GM12873 (cell line): ENCODE measurements at regions not wholly inside any gene's neighbourhood (a gene's known extent, or its start where the extent isn't known, plus 50 kb on each side); places are given as distances from the start of the nearest gene placed in this dataset.

Experiments used
- TF ChIP-seq, protein P1 (sequence below): IDR thresholded peaks from 2 replicates; pipeline ENCODE4 v1.5.1; 2012; ENCODE audit warnings: low read depth, mild to moderate bottlenecking, moderate library complexity, low read length, control low read depth; ENCODE audit not compliant: insufficient read depth; ENCODE audit errors: missing control alignments

DNA sequence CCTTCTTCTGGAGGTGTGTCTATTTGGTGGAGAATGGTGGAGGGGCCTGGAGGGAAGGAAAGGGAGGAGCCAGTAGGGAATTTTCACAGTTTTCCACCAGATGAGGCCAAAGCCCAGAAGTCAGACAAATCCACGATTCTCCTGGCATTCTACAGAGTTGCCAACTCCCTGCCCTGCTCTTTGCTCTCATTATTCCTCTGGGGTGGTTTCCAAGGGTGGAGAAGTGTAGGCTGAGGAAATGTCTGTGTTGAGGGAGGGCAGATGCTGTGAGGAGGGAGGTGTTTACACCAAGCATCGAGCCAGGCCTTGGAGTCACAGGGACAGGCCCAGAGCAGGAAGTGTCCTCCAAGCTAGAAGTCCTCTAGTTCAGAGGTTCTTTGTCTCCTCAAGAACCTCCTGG is 124.1 kb upstream of the LGALSL start:
- TF ChIP-seq, protein P1, sequence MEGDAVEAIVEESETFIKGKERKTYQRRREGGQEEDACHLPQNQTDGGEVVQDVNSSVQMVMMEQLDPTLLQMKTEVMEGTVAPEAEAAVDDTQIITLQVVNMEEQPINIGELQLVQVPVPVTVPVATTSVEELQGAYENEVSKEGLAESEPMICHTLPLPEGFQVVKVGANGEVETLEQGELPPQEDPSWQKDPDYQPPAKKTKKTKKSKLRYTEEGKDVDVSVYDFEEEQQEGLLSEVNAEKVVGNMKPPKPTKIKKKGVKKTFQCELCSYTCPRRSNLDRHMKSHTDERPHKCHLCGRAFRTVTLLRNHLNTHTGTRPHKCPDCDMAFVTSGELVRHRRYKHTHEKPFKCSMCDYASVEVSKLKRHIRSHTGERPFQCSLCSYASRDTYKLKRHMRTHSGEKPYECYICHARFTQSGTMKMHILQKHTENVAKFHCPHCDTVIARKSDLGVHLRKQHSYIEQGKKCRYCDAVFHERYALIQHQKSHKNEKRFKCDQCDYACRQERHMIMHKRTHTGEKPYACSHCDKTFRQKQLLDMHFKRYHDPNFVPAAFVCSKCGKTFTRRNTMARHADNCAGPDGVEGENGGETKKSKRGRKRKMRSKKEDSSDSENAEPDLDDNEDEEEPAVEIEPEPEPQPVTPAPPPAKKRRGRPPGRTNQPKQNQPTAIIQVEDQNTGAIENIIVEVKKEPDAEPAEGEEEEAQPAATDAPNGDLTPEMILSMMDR, result no peak

DNA sequence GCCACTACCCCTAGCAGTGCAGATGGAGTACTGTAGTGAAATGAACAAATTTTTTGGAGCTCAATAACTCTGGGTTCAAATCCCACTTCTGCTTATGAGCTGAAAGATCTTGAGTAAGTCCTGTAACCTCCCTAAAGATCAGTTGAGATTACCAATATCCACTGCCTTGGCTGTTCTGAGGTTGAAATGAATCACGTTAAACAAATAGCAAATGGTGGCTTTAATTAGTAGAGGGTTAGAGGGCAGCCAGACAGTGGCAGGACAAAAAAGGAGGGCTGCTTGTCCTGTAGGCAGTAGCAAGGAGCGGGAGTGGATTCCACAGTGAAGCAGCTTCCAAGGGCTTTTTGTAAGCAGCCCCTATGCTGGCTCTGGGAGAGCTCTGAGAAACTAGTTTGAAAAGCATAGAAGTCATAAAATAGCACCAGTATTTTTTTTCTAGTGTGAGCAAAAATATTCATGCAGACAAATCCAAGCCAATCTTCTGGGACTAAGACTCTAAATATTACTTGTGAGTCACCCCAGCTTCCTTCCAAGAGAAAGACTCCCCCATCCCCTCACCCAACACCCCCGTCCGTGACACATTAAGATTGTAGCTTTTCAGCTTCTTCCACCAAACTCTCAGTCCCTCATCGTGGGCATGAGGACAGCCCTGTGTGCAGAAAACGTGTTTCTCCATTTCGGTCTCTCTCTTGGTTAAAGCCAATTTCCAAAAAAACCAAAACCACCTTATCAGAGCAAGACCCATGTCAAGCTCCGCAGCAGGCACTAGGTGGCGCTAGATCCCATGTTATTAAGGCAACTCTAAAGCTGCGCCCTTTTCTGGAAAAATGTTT is 123.5 kb upstream of the LGALSL start:
- TF ChIP-seq, protein P1, result peak; percentile 92

DNA sequence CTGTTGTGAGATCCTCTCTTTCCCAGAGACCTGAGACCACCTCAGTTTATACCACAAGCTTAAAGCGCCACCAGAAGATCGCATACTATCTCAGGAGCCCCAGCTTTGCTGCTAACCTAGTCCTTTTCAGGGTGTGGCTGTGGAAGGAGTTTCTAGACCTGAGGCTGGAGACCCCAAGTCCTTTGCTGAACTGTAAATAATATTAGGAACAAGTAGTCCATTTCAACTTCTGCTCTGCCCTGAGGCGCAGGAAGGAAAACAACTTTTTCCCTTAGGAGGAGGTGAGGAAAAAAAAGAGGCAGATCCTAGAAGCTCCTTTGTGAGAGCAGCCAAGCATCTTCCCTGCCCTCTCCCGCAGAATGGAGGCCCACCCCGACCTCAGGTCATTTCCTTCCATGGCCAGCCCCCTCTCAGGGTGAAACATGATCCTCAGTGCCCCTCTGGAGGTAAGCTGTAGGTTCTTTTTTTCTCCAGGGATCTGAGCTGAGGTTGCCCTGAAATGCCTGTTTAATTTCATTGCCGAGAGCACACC is 122.8 kb upstream of the LGALSL start:
- TF ChIP-seq, protein P1, result no peak

DNA sequence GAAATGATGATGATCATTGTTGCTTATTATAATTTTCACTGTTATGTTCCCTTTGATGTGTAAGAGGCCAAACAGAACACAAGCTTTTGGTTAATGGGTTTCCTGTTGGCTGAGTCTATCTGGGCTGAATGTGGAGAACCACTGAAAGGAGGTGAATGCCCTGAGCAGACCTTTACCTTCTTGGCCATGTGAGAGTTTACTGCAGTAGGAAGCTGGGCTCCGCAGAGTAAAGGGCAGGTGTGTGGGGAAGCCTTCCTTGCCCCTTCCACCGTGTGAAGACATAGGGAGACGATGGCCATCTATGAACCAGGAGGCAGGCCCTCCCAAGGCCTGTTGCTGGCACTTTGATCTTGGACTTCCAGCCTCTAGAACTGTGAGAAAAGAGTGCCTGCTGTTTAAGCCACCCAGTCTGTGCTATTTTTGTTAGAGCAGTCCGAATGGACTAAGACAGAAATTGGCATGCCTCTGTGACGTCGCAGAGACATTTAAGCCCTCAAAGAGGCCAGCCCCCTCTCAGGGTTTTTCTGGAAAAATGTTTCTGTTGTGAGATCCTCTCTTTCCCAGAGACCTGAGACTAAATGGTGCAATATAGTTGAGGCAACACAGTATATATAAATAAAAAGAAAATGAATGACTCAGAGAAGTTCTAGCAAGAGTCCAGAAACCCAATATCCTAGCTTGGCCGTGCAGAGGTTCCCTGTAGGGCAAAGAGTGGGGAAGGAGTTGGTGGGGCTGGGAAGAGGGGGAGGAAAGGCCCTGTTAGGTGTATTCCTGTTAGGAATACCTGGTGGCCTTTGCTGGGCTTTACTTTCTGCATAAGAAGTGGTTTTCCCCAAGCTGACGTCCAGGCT is 121.9 kb upstream of the LGALSL start:
- TF ChIP-seq, protein P1, result no peak

DNA sequence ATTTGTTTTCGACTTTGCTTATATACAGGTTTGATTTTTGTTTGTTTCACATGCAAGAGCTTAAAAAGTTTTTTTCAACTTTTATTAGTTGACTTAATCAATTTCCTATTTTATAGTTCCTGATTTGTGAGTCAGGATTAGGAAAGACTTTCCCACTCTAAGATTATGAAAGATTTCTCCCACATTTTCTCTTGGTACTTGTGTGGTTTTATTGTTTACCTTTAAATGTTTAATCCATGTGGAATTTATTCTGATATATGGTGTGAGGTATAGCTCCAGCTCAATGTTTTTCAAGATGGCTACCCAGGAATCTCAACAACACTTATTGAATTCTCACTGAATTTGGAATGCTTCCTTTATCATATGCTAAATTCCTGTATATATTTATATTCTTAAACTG is 117.8 kb upstream of the LGALSL start:
- TF ChIP-seq, protein P1, result no peak

DNA sequence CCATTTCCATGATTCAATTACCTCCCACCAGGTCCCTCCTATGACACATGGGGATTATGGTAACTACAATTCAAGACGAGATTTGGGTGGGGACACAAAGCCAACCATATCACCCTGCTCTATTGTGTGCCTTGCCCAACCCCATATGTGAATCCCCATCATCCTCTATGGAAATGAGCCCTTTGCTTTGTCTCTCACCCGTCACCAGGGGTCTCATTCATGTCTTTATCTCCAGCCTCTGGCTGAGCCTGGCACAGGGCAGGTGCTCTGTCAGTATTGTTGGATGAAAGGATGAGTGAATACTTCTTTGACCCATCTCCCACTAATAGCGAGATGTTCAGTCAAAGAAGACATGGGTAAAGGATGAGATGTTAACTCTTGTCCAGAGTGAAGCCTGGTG is 116.6 kb upstream of the LGALSL start:
- TF ChIP-seq, protein P1, result no peak

DNA sequence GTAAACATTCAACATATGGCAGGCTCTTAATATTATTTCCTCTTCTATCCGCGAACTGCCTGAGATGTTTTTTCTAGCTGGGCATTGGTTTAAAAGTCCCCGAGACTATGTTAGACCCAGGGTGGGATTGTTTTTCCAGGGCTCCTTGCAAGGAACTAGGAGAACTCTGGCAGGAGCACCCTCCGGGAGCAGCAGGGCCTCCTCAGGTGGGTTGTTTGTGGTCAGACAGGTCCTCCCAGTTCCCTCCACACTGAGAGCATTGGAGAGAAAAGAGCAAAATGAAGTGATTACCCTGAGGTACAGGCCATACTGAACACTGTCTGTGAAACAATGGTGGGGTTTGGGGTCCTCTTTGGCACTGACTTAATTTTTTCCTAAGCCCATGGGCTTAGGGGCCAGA is 115.9 kb upstream of the LGALSL start:
- TF ChIP-seq, protein P1, result no peak
